T47D (cell line): ENCODE measurements at regions not wholly inside any gene's neighbourhood (a gene's known extent, or its start where the extent isn't known, plus 50 kb on each side); places are given as distances from the start of the nearest gene placed in this dataset.
A peak's percentile ranks its signal among the peaks of the same experiment; 100 is the strongest.
"Not testable (repeated sequence)": the region's sequence is repeated elsewhere in the genome, so short reads cannot be mapped to it uniquely, and the experiment has no call there.

ENCODE experiments used
- DNase-seq, 2 experiments: peaks; one replicate each; pipeline versions ENCODE4 v3.0.0 to v3.0.0-alpha.2; 2011 to 2012; ENCODE audit warnings: low read depth in 1 of 2, low spot score in 1 of 2
- JUND ChIP-seq: IDR thresholded peaks from 2 replicates; pipeline ENCODE4 v1.6.1; 2012; ENCODE audit warnings: low read depth
- in situ Hi-C: cut with HindIII; loops from 2 replicates; pipeline ENCODE4 v1.10.0; 2016; ENCODE audit warnings: low sequenced_read_pairs, low pct_unique_long_range_greater_than_20kb

- TF ChIP-seq JUND: no peak
- no peak for DNase-seq
- in situ Hi-C loops: no loop called here
Observed at GRCh38 chr3:191869738-191870415, 408.9 kb downstream of the PYDC2 start.

GRCh38 chr3:191873736-191874135, 412.8 kb downstream of the PYDC2 start:
- TF ChIP-seq JUND: no peak
- in situ Hi-C loops: no loop called here
- DNase-seq: no peak

DNA sequence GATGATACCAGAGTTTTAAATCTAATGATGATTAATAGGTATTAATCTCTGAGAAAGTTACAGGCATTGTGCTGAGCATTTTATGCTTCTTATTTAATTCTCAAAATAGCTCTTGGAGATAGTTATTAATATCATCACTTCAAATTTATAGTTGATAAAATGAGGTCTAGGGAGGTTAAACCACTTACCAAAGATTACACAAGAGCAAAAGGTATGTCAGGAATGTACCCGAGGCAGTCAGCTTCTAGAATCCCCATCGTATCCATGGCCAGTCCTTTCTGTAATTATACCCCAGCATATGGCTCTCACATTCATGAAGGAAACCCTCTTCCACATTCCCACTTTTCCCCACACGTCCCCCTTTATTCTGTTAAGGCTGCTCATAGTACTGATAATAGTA, 421.3 kb downstream of the PYDC2 start:
- TF ChIP-seq JUND: no peak
- DNase-seq: peak in 1 of 2 experiments; percentile 26
- in situ Hi-C loops: no loop called here

GRCh38 chr3:191884132-191884531, 423.2 kb downstream of the PYDC2 start:
- TF ChIP-seq JUND: no peak
- no peak for DNase-seq
- in situ Hi-C loops: no loop called here

DNA sequence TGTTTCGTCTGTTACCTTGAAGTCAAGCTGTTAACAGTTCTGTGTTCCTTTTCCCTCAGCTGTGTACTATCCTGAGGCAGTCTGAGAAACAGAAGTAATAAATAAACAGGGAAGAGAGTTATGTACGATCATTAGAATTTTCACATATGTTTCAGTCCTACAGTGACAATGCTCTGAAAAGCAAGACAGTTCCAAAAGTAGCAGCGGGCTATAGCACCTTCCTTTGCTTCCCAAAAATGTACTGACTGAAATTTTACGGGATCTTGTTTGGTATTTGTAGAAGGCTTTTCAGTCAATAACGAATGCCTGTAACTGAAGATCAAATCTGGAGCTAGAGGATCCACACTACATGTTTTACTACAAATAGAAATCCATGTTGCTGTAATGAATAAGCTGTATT, 428.1 kb downstream of the PYDC2 start:
- TF ChIP-seq JUND: no peak
- DNase-seq: peak in 1 of 2 experiments; percentile 38
- in situ Hi-C loops: no loop called here

GRCh38 chr3:191889756-191890155, 428.8 kb downstream of the PYDC2 start:
- no peak for DNase-seq
- in situ Hi-C loops: no loop called here
- TF ChIP-seq JUND: no peak

DNA sequence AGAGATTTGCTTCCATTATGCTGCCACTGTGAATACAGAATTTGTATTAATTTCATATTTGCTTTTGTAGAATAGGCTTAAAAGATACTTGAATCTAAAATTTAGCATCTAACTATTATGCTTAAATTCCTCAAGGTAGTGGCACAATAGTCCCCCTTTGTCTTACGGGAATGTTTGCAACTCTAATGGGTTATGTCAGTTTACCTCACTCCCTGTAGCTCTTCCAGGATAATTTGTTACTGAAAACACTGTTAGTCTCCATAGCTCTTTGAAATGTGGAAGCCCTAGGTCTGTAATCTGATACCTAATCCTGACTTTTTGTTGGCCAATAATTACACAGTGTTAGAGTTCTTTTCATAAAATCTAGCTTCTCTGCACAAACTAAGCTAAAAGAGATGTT, 433.4 kb downstream of the PYDC2 start:
- in situ Hi-C loops: no loop called here
- TF ChIP-seq JUND: no peak
- DNase-seq: no peak

GRCh38 chr3:191901741-191902140, 440.8 kb downstream of the PYDC2 start:
- no peak for TF ChIP-seq JUND
- in situ Hi-C loops: no loop called here
- no peak for DNase-seq

GRCh38 chr3:191912616-191913204, 451.7 kb downstream of the PYDC2 start:
- no peak for TF ChIP-seq JUND
- DNase-seq: peak in 1 of 2 experiments; percentile 12
- in situ Hi-C loops: no loop called here

- in situ Hi-C loops: no loop called here
- no peak for TF ChIP-seq JUND
- no peak for DNase-seq
Observed at GRCh38 chr3:191915712-191916111, 454.7 kb downstream of the PYDC2 start.

DNA sequence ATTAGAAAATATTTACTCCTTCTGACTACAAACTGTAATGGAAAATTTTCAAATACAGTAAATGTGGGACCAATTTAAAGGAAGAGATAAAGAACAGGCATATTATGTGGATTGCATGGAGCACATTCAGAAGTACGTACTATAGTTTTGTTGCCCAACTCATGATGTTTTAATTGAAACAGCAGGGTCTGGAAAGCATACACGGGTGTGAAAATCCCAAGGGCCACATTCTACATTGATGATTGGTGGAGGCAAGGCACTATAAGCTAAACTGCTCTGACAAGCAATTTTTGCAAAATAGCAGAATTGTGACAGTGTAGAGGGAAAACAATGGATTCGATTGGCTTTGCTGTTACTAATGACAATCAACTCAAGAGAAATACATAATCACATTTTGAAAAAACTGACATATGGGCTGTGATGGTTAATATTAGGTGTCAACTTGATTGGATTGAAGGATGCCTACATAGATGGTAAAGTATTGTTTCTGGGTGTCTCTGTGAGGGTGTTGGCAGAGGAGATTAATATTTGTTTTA, 458.6 kb downstream of the PYDC2 start:
- in situ Hi-C loops: no loop called here
- TF ChIP-seq JUND: no peak
- no peak for DNase-seq

GRCh38 chr3:191922570-191922969, 461.6 kb downstream of the PYDC2 start:
- DNase-seq: peak in 1 of 2 experiments; percentile 18
- in situ Hi-C loops: no loop called here
- no peak for TF ChIP-seq JUND

GRCh38 chr3:191927183-191927817, 466.3 kb downstream of the PYDC2 start:
- in situ Hi-C loops, DNase-seq: not testable (repeated sequence)

DNA sequence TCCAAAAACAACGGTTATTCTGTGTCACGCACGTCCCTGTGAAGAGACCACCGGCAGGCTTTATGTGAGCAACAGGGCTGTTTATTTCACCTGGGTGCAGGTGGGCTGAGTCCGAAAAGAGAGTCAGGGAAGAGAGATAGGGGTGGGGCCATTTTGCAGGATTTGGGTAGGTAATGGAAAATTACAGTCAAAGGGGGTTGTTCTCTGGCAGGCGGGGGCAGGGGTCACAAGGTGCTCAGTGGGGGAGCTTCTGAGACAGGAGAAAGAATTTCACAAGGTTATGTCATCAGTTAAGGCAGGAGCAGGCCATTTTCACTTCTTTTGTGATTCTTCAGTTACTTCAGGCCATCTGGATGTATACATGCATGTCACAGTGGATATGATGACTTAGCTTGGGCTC, 467.0 kb downstream of the PYDC2 start:
- in situ Hi-C loops, DNase-seq: not testable (repeated sequence)
